Muscle of leg (tissue), 3 donors: ENCODE measurements at regions not wholly inside any gene's neighbourhood (a gene's known extent, or its start where the extent isn't known, plus 50 kb on each side); places are given as distances from the start of the nearest gene placed in this dataset.

ENCODE experiments used
- DNase-seq: peaks from one replicate; pipeline ENCODE4 v3.0.0; 2013
- H3K27ac ChIP-seq: one replicate; pipeline ENCODE4 v1.5.1; 2013; ENCODE audit warnings: mild to moderate bottlenecking, low read length, control low read depth
- H3K27me3 ChIP-seq: one replicate; pipeline ENCODE4 v1.6.1; 2013; ENCODE audit warnings: low read length; ENCODE audit not compliant: control insufficient read depth, insufficient read depth
- H3K36me3 ChIP-seq: one replicate; pipeline ENCODE4 v1.6.1; 2013; ENCODE audit warnings: low read length; ENCODE audit not compliant: control insufficient read depth, insufficient read depth
- H3K4me1 ChIP-seq: one replicate; pipeline ENCODE4 v1.6.1; 2013; ENCODE audit warnings: low read length; ENCODE audit not compliant: control insufficient read depth, insufficient read depth
- H3K4me3 ChIP-seq: one replicate; pipeline ENCODE4 v1.5.1; 2013; ENCODE audit warnings: low read length, control low read depth
- H3K9me3 ChIP-seq: replicated peaks from 2 replicates; pipeline ENCODE4 v1.6.1; 2013; ENCODE audit warnings: low read depth, low read length; ENCODE audit not compliant: control insufficient read depth
- WGBS: methylation state at CpG from one replicate; pipeline ENCODE4 v1.1.5; 2013; ENCODE audit warnings: missing lambda C conversion rate; ENCODE audit not compliant: insufficient coverage; 5-methylcytosine and 5-hydroxymethylcytosine counted together

DNA sequence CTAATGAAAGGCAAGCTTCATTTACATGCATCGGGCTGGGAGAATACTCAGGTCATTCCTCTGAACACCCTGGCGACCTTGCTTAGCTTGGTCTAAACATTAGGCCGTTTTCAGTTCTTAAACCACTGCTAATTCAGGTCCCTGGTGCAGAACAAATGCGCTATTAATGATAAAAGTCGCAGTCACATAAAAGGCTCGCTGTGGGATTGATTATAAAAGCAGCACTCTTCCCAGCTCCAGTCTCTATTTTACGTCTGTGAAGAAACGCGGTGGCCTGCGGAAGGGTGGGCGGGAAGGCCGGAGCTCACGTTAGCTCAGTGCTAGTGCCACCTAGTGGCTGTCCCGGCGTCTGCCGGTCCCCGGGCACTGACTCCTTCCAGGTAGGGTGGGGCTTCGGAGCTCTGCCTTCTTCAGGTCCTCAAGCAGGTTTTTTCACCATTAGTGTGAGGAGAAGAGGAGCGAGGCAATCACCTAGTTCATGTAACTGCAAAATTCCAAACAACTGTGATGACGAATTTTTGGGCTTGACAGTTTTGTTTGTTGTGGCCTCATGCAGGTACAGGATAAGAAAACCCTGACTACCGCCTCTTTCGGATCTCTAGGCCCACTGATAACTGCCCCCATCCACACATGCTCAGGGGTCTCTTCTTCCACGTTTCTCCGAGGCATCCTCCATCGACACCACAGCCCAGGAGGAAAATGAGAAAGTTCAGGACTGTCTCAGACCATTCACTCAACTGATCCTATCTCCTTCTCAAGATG, 66.5 kb upstream of the CLMP start:
- DNase-seq: peak; percentile 83
- no peak overlapping the region for H3K4me3 ChIP-seq
- H3K36me3 ChIP-seq: no peaks in the 10 kb centered on the region
- peaks cover 10% of the 10 kb centered on the region for H3K4me1 ChIP-seq
- WGBS: 49% methylated on average over 5 of the region's 25 CpGs
- no peaks in the 10 kb centered on the region for H3K9me3 ChIP-seq
- no peak overlapping the region for H3K27ac ChIP-seq
- H3K27me3 ChIP-seq: peaks cover 3% of the 10 kb centered on the region

DNA sequence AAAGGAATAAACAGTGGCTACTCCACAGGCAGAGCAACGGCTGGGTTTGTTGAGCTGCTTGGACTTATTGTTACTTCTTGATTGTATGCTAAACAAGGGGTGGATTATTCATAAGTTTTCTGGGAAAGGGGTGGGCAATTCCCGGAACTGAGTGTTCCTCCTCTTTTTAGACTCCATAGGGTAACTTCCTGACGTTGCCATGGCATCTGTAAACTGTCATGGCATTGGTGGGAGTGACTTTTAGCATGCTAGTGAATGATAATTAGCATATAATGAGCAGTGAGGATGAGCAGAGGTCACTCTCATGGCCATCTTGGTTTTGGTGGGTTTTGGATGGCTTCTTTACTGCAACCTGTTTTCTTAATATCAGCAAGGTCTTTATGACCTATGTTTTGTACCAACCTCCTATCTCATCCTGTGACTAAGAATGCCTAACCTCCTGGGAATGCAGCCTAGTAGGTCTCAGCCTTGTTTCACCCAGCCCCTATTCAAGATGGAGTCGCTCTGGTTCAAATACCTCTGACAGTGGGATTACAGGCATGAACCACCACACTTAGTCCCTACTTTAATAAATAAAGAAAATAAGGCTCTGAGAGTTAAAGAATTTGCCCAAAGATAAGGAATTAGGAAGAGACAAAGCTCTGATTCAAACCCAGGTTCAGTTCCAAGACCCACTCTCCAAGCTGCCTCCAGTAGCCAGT, 65.6 kb upstream of the CLMP start:
- Histone ChIP-seq H3K9me3 (no peaks in the 10 kb centered on the region), H3K4me3 (no peak overlapping the region), H3K27ac (no peak overlapping the region), H3K27me3 (peaks cover 3% of the 10 kb centered on the region), H3K4me1 (peaks cover 10% of the 10 kb centered on the region), H3K36me3 (no peaks in the 10 kb centered on the region)
- no peak for DNase-seq
- WGBS: 60% methylated on average over 1 of the region's 4 CpGs

DNA sequence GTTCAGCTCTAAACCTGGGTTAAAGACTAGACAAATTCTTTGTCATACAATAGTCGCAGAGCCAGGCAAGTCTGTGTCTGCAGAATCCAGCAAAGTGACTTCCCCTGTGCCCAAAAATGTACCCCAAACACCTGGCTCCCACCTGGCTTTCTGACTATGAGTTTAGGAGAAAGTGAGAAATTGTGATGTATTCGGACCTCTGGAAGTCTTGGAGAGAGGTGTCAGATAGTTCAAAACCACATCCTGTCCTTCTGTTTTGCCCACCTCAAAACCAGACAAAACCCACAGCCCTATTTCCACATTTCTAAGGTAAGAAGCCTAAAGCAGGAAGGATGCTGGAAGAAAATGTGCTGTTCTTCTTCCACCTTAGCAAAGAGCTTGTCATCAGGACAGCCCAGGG, 63.8 kb upstream of the CLMP start:
- H3K4me1 ChIP-seq: peaks cover 6% of the 10 kb centered on the region
- no peaks in the 10 kb centered on the region for H3K9me3 ChIP-seq
- no peaks in the 10 kb centered on the region for H3K36me3 ChIP-seq
- WGBS: no CpG with 5 or more reads among the region's 2 CpGs
- DNase-seq: no peak
- H3K27me3 ChIP-seq: peaks cover 3% of the 10 kb centered on the region
- H3K4me3 ChIP-seq: no peak overlapping the region
- H3K27ac ChIP-seq: no peak overlapping the region

DNA sequence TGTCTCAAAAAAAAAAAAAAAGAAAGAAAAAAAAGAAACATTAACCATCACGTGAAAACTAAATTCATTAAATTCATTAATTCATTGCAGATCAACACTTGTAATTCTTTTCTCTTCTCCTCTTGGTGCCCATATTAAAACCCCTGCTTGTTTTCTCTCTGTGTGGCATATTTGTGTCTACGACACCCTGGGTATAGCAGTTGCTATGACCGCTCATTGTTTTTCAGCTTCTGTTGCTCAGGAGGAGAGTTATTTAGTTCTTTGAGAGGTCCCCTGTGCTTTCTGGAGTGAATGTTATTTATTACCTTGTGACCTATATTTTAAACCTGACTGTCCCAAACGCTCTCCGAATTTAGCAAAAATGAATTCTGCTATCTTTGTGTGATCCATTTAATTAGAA, 62.3 kb upstream of the CLMP start:
- no peak overlapping the region for H3K4me3 ChIP-seq
- H3K36me3 ChIP-seq: no peaks in the 10 kb centered on the region
- WGBS: no CpG with 5 or more reads among the region's 5 CpGs
- peaks cover 4% of the 10 kb centered on the region for H3K4me1 ChIP-seq
- DNase-seq: no peak
- H3K27me3 ChIP-seq: no peaks in the 10 kb centered on the region
- no peak overlapping the region for H3K27ac ChIP-seq
- H3K9me3 ChIP-seq: no peaks in the 10 kb centered on the region

DNA sequence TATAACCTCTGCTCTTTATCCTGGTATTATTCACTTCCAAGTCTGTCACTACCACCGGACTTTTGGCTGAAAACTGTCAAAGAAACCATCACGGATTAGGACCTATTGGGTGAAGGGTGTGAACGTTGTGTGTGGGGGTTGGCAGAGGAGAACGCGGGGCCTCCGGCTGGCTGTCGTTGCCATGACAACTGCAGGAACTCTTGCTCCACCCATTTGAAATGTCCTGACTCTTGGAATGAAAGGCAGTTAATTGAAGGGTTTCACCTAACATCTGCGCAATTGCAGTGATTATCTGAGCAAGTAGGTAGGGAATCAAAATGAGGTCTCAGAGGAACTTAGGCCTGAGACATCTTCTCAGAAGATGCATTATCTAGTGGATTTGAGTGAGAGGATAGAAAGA, 60.9 kb upstream of the CLMP start:
- no peak for DNase-seq
- WGBS: 23% methylated on average over 6 of the region's 8 CpGs
- H3K27ac ChIP-seq: no peak overlapping the region
- no peaks in the 10 kb centered on the region for H3K9me3 ChIP-seq
- H3K36me3 ChIP-seq: no peaks in the 10 kb centered on the region
- H3K27me3 ChIP-seq: no peaks in the 10 kb centered on the region
- H3K4me3 ChIP-seq: no peak overlapping the region
- peaks cover 5% of the 10 kb centered on the region for H3K4me1 ChIP-seq

DNA sequence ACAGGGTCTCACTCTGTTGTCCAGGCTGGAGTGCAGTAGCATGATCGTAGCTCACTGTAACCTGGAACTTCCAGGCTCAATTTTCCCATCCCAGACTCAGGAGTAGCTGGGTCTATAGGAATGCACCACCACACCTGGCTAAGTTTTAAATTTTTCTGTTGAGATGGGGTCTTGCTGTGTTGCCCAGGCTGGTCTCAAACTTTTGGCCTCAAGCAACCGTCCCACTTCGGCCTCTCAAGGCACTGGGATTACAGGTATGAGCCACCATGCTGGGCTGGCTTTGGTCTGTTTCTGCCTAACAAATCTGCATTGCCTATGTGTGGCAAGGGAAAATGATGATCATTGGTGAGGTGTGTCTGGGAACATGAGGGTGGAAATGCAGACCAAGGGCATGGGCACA, 59.3 kb upstream of the CLMP start:
- H3K4me3 ChIP-seq: no peak overlapping the region
- DNase-seq: no peak
- no peaks in the 10 kb centered on the region for H3K36me3 ChIP-seq
- no peaks in the 10 kb centered on the region for H3K9me3 ChIP-seq
- H3K4me1 ChIP-seq: peaks cover 5% of the 10 kb centered on the region
- WGBS: 89% methylated on average over 2 of the region's 3 CpGs
- no peaks in the 10 kb centered on the region for H3K27me3 ChIP-seq
- H3K27ac ChIP-seq: no peak overlapping the region

DNA sequence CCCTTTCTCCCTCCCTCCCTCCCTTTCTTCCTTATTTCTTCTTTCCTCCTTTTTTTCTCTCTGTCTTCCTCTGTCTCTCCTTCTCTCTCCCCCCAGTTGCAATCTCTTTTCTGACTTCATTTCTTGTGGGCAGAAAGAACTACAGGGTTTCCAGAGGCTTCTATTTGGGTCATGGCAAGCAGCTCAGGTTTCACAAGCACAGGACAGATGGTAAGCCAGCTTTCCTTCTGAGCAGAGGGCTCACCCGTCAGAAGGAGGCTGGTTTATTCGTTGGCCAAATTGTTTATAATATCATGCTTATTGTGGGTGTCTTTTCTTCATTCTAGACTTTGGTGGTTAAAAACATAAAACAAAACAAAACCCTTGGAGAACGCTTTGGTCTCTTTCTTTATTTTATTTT, 58.9 kb upstream of the CLMP start:
- Histone ChIP-seq H3K4me1 (peaks cover 5% of the 10 kb centered on the region), H3K4me3 (no peak overlapping the region), H3K9me3 (no peaks in the 10 kb centered on the region), H3K27ac (no peak overlapping the region), H3K27me3 (no peaks in the 10 kb centered on the region), H3K36me3 (no peaks in the 10 kb centered on the region)
- WGBS: no CpG with 5 or more reads among the region's 3 CpGs
- no peak for DNase-seq

DNA sequence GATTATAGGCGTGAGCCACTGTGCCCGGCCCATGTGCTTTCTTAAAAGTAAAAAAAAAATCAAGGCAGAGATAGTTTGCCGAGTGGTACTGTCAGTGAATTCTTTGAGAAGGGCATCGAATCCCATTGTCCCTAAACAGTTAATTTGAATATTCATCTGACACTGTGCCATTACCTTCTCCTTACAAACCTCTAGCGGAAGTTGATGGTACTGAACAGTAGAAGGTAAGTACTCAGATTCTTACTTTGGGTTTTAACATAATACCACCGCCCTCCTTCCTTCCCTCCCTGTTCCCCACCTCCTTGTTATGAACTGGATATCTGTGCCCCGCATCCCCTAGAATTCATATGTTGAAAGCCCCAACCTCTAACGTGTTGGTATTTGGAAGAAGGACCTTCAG, 58.2 kb upstream of the CLMP start:
- no peak overlapping the region for H3K4me3 ChIP-seq
- H3K27ac ChIP-seq: no peak overlapping the region
- no peak for DNase-seq
- H3K36me3 ChIP-seq: no peaks in the 10 kb centered on the region
- H3K4me1 ChIP-seq: peaks cover 5% of the 10 kb centered on the region
- H3K27me3 ChIP-seq: no peaks in the 10 kb centered on the region
- H3K9me3 ChIP-seq: no peaks in the 10 kb centered on the region
- no CpG with 5 or more reads among the region's 8 CpGs for WGBS

DNA sequence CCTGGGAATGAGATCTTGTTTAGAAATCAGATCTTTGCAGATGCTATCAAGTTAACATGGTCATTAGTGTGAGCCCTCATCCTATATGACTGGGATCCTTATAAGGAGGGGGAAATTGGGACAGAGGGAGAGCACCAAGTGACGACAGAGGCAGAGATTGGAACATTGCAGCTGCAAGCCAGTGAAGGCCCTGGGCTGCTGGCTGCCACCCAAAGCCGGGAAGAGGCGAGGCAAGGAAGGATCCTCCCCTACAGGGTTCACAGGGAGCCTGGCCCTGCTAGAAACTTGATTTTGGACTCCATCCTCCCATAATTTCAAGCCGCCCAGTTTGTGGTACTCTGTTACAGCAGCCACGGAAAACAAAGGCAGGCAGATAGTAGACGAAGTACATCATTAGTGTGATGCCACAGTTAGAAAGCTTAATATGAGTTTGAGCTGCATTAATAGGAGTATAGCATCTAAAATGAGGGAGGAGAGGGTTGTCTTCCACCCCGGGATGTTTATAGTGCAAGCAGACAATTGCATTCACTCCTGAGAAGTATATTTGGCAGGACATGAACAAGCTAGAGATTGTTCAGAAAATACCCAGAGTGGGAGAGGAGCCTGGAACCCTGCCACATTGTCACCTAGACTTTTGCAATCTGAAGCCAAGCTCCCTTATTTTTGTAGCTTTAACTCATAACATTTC, 56.8 kb upstream of the CLMP start:
- WGBS: 55% methylated on average over 4 of the region's 7 CpGs

DNA sequence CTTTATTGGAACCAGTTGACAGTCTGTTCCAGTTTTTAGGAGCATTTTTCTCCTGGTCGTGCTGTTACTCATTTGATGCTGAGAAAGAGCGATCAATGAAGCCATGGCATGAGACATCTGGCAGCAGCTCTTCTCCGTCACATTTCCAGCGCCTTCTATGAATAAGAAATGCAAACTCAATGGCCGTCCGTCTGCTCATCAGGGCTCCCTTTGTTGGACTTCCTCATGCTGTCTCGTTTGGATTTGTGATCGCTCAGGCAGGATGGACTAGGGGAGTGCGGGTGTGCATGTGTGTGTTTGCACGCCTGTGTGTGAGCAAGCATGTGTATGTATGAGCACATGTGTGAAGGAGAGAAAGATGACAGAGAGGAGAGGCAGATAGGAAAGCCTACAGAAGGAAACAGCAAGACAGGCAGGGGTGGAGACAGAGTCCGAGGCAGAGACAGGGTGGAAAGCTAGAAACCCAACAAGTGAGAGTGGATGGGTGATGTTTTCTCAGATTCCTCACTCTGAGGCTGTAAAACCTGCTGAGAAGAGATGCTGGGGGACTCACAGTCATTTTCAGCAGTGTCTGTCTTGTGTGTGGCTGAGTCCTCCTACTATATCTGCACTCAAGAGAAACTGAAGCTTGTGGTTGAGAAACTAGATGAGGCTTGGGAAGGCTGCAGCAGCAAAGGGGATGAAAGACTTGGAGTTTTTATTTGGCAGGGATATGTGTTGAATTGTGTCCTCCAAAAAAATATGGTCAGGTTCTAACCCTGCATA, 56.0 kb upstream of the CLMP start:
- Histone ChIP-seq H3K27ac (peak overlapping the region; percentile 29), H3K4me3 (no peak overlapping the region), H3K27me3 (no peaks in the 10 kb centered on the region), H3K4me1 (peaks cover 13% of the 10 kb centered on the region), H3K36me3 (no peaks in the 10 kb centered on the region), H3K9me3 (no peaks in the 10 kb centered on the region)
- DNase-seq: no peak
- 78% methylated on average over 10 of the region's 11 CpGs for WGBS

More for the DNA sequence above, 56.8 kb upstream of the CLMP start:
- Histone ChIP-seq H3K9me3 (no peaks in the 10 kb centered on the region), H3K4me1 (peaks cover 11% of the 10 kb centered on the region), H3K36me3 (no peaks in the 10 kb centered on the region), H3K4me3 (no peak overlapping the region), H3K27ac (no peak overlapping the region), H3K27me3 (no peaks in the 10 kb centered on the region)
- DNase-seq: peak; percentile 77
